Kidney glomerular epithelial cell (primary cell): ENCODE measurements at regions not wholly inside any gene's neighbourhood (a gene's known extent, or its start where the extent isn't known, plus 50 kb on each side); places are given as distances from the start of the nearest gene placed in this dataset.

Source experiments
- DNase-seq: peaks from one replicate; lab custom pipeline; 2025; lab: John Stamatoyannopoulos, UW

GRCh38 chr5:58069846-58070245 is 390.0 kb downstream of the PLK2 start:
- no peak for DNase-seq

GRCh38 chr5:58069016-58069705 is 390.7 kb downstream of the PLK2 start:
- DNase-seq = no peak

- no peak for DNase-seq
These were observed 393.3 kb downstream of the PLK2 start for GRCh38 chr5:58066557-58066956.

- DNase-seq = no peak
These were observed 393.8 kb downstream of the PLK2 start for GRCh38 chr5:58066076-58066475.

- no peak for DNase-seq
These were observed 395.1 kb downstream of the PLK2 start for GRCh38 chr5:58064801-58065200.

- no peak for DNase-seq
These were observed 398.9 kb downstream of the PLK2 start for GRCh38 chr5:58060996-58061395.

GRCh38 chr5:58057324-58057723 is 402.6 kb downstream of the PLK2 start:
- no peak for DNase-seq

- no peak for DNase-seq
These were observed 403.3 kb downstream of the PLK2 start for GRCh38 chr5:58056546-58056945.

- no peak for DNase-seq
These were observed 405.9 kb downstream of the PLK2 start for GRCh38 chr5:58054018-58054417.

GRCh38 chr5:58048954-58049353 is 410.9 kb downstream of the PLK2 start:
- DNase-seq = no peak

GRCh38 chr5:58048185-58048925 is 411.5 kb downstream of the PLK2 start:
- no peak for DNase-seq

- no peak for DNase-seq
These were observed 413.5 kb downstream of the PLK2 start for GRCh38 chr5:58046371-58046770.

GRCh38 chr5:58044166-58044565 is 415.7 kb downstream of the PLK2 start:
- DNase-seq = no peak

GRCh38 chr5:58043032-58043945 is 416.6 kb downstream of the PLK2 start:
- no peak for DNase-seq

GRCh38 chr5:58041884-58042283 is 418.0 kb downstream of the PLK2 start:
- DNase-seq = no peak

- DNase-seq = no peak
These were observed 419.0 kb downstream of the PLK2 start for GRCh38 chr5:58040846-58041245.

GRCh38 chr5:58040044-58040443 is 419.8 kb downstream of the PLK2 start:
- DNase-seq = no peak

GRCh38 chr5:58037899-58038298 is 422.0 kb downstream of the PLK2 start:
- no peak for DNase-seq

- DNase-seq = no peak
These were observed 434.1 kb downstream of the PLK2 start for GRCh38 chr5:58025809-58026208.

- DNase-seq = no peak
These were observed 435.7 kb downstream of the PLK2 start for GRCh38 chr5:58024151-58024550.

- no peak for DNase-seq
These were observed 437.8 kb downstream of the PLK2 start for GRCh38 chr5:58022055-58022454.

- no peak for DNase-seq
These were observed 438.4 kb downstream of the PLK2 start for GRCh38 chr5:58021466-58021865.

GRCh38 chr5:58019614-58020013 is 440.3 kb downstream of the PLK2 start:
- no peak for DNase-seq
